Motor neuron (in vitro differentiated cells): ENCODE measurements at regions not wholly inside any gene's neighbourhood (a gene's known extent, or its start where the extent isn't known, plus 50 kb on each side); places are given as distances from the start of the nearest gene placed in this dataset.
A peak's percentile ranks its signal among the peaks of the same experiment; 100 is the strongest.
"Not testable (repeated sequence)": the region's sequence is repeated elsewhere in the genome, so short reads cannot be mapped to it uniquely, and the experiment has no call there.

Experiments
- ATAC-seq, 8 experiments: fragments of 200-7000 bp; cut with Tn5 transposase; replicated peaks in 6 of 8; 2 replicates each; pipeline ENCODE4 v1.8.0; 2021; ENCODE audit warnings: mild to moderate bottlenecking in 8 of 8, moderate library complexity in 8 of 8
- H3K27ac ChIP-seq, 2 donors: fragments of 250-450 bp; sonication (Bioruptor Pico); 2 replicates each; pipeline ENCODE4 v1.9.0; 2021; ENCODE audit warnings: antibody characterized with exemption in 2 of 2, mild to moderate bottlenecking in 2 of 2, moderate library complexity in 1 of 2
- H3K4me1 ChIP-seq, 2 donors: fragments of 250-450 bp; sonication (Bioruptor Pico); replicated peaks in 1 of 2; 2 replicates each; pipeline ENCODE4 v1.6.1; 2021; ENCODE audit warnings: antibody characterized with exemption in 2 of 2, mild to moderate bottlenecking in 2 of 2, moderate library complexity in 1 of 2
- H3K4me3 ChIP-seq, 5 donors: fragments of 250-450 bp; sonication (Bioruptor Pico); 2 replicates each; pipeline ENCODE4 v1.9.0; 2021; ENCODE audit warnings: antibody characterized with exemption in 5 of 5, mild to moderate bottlenecking in 5 of 5, moderate library complexity in 4 of 5
- WGBS, 10 experiments: fragments of 450-650 bp; shearing (Covaris generic); methylation state at CpG; one replicate each; pipeline ENCODE4 v1.0.0; 2022; 5-methylcytosine and 5-hydroxymethylcytosine counted together
- in situ Hi-C, 9 experiments: fragments of 400-800 bp; cut with MboI; loops; one replicate each; pipeline ENCODE4 v1.15.0; 2021; ENCODE audit warnings: low sequenced_read_pairs in 9 of 9, low pct_unique_long_range_greater_than_20kb in 2 of 9; ENCODE audit not compliant: unreplicated experiment in 9 of 9

GRCh38 chrX:147228153-147228552 is 413.6 kb upstream of the CXorf51A start:
- no peak overlapping the region for H3K27ac ChIP-seq
- no peak overlapping the region for H3K4me3 ChIP-seq
- H3K4me1 ChIP-seq = no peaks in the 10 kb centered on the region
- ATAC-seq = no peak
- in situ Hi-C loops = no loop called here
- 0 to 100% (median 14%) methylated on average over 1 to 3 of the region's 3 CpGs; no CpG with 5 or more reads in 5 of the 10 experiments for WGBS, 10 experiments

GRCh38 chrX:147226801-147227200 is 412.3 kb upstream of the CXorf51A start:
- H3K4me3 ChIP-seq = no peak overlapping the region
- ATAC-seq = no peak
- WGBS, 10 experiments = 0 to 100% (median 33%) methylated on average over 1 of the region's 3 CpGs; no CpG with 5 or more reads in 7 of the 10 experiments
- no peak overlapping the region for H3K27ac ChIP-seq
- no peaks in the 10 kb centered on the region for H3K4me1 ChIP-seq
- in situ Hi-C loops = no loop called here

- in situ Hi-C loops = no loop called here
- 0 to 100% (median 63%) methylated on average over 1 to 2 of the region's 4 CpGs; no CpG with 5 or more reads in 4 of the 10 experiments for WGBS, 10 experiments
These were observed 402.8 kb upstream of the CXorf51A start for GRCh38 chrX:147217334-147217733.

GRCh38 chrX:147200494-147200893 is 385.9 kb upstream of the CXorf51A start:
- in situ Hi-C loops, ATAC-seq: not testable (repeated sequence)
- 60 to 61% methylated on average over 3 to 6 of the region's 11 CpGs; no CpG with 5 or more reads in 8 of the 10 experiments for WGBS, 10 experiments

More at GRCh38 chrX:147217334-147217733, 402.8 kb upstream of the CXorf51A start:
- no peak overlapping the region for H3K27ac ChIP-seq
- ATAC-seq = no peak
- H3K4me1 ChIP-seq = no peaks in the 10 kb centered on the region
- no peak overlapping the region for H3K4me3 ChIP-seq

GRCh38 chrX:147191361-147191760 is 376.8 kb upstream of the CXorf51A start:
- 0 to 80% (median 36%) methylated on average over 1 to 3 of the region's 3 CpGs; no CpG with 5 or more reads in 6 of the 10 experiments for WGBS, 10 experiments
- no peak for ATAC-seq
- no peak overlapping the region for H3K27ac ChIP-seq
- H3K4me3 ChIP-seq = no peak overlapping the region
- H3K4me1 ChIP-seq = no peaks in the 10 kb centered on the region
- in situ Hi-C loops = no loop called here

More at GRCh38 chrX:147200494-147200893, 385.9 kb upstream of the CXorf51A start:
- H3K4me1 ChIP-seq, H3K27ac ChIP-seq, H3K4me3 ChIP-seq: not testable (repeated sequence)

- 51% methylated on average over 5 of the region's 7 CpGs; no CpG with 5 or more reads in 9 of the 10 experiments for WGBS, 10 experiments
- no peak for ATAC-seq
- no peak overlapping the region for H3K27ac ChIP-seq
- no peaks in the 10 kb centered on the region for H3K4me1 ChIP-seq
- in situ Hi-C loops = no loop called here
- H3K4me3 ChIP-seq = no peak overlapping the region
These were observed 368.6 kb upstream of the CXorf51A start for GRCh38 chrX:147183161-147183560.

GRCh38 chrX:147180886-147181285 is 366.3 kb upstream of the CXorf51A start:
- H3K4me3 ChIP-seq = no peak overlapping the region
- WGBS, 10 experiments = 74% methylated on average over 4 of the region's 4 CpGs; no CpG with 5 or more reads in 9 of the 10 experiments
- in situ Hi-C loops = no loop called here
- H3K4me1 ChIP-seq = no peaks in the 10 kb centered on the region
- ATAC-seq = no peak
- no peak overlapping the region for H3K27ac ChIP-seq

- Histone ChIP-seq H3K27ac (no peak overlapping the region), H3K4me1 (no peaks in the 10 kb centered on the region), H3K4me3 (no peak overlapping the region)
- ATAC-seq = no peak
- WGBS, 10 experiments = 0 to 77% methylated on average over 1 to 2 of the region's 2 CpGs; no CpG with 5 or more reads in 8 of the 10 experiments
- in situ Hi-C loops = no loop called here
These were observed 365.1 kb upstream of the CXorf51A start for GRCh38 chrX:147179625-147180024.

GRCh38 chrX:147174591-147174990 is 360.0 kb upstream of the CXorf51A start:
- no peak overlapping the region for H3K4me3 ChIP-seq
- in situ Hi-C loops = no loop called here
- no peaks in the 10 kb centered on the region for H3K4me1 ChIP-seq
- WGBS, 10 experiments = 0 to 43% (median 0%) methylated on average over 1 of the region's 1 CpG; no CpG with 5 or more reads in 7 of the 10 experiments
- peak in 1 of 8 experiments; percentile 39 for ATAC-seq
- no peak overlapping the region for H3K27ac ChIP-seq

GRCh38 chrX:147173594-147173993 is 359.1 kb upstream of the CXorf51A start:
- in situ Hi-C loops = no loop called here
- no peak overlapping the region for H3K27ac ChIP-seq
- WGBS, 10 experiments = 0 to 83% (median 14%) methylated on average over 1 to 5 of the region's 6 CpGs; no CpG with 5 or more reads in 5 of the 10 experiments
- no peak overlapping the region for H3K4me3 ChIP-seq
- ATAC-seq = peak in 5 of 8 experiments; percentile 23 to 62 (median 42)
- no peaks in the 10 kb centered on the region for H3K4me1 ChIP-seq

- H3K4me1 ChIP-seq = no peaks in the 10 kb centered on the region
- H3K27ac ChIP-seq = no peak overlapping the region
- in situ Hi-C loops = no loop called here
- ATAC-seq = peak in 5 of 8 experiments; percentile 52 to 92 (median 56)
- no peak overlapping the region for H3K4me3 ChIP-seq
- 0 to 27% (median 12%) methylated on average over 1 to 3 of the region's 3 CpGs; no CpG with 5 or more reads in 6 of the 10 experiments for WGBS, 10 experiments
These were observed 356.4 kb upstream of the CXorf51A start for GRCh38 chrX:147170993-147171392.
